Left lung (tissue), 4 donors: ENCODE measurements at regions not wholly inside any gene's neighbourhood (a gene's known extent, or its start where the extent isn't known, plus 50 kb on each side); places are given as distances from the start of the nearest gene placed in this dataset.

Source experiments
- ATAC-seq: fragments of 200-7000 bp; cut with Tn5 transposase; one replicate; pipeline ENCODE4 v1.9.1; 2020; ENCODE audit warnings: moderate library complexity
- DNase-seq, 4 donors: peaks; one replicate each; pipeline ENCODE4 v3.0.0-alpha.2; 2013 to 2020
- H3K27ac ChIP-seq, 2 donors: fragments of 200-600 bp; sonication (generic) in 1 of 2; one replicate each; pipeline versions ENCODE4 v1.5.0 to v1.8.0; 2020 to 2021
- H3K27me3 ChIP-seq, 2 donors: fragments of 200-600 bp; sonication (generic) in 1 of 2; one replicate each; pipeline versions ENCODE4 v1.5.0 to v1.8.0; 2020 to 2021
- H3K36me3 ChIP-seq, 2 donors: fragments of 200-600 bp; sonication (generic) in 1 of 2; one replicate each; pipeline versions ENCODE4 v1.5.0 to v1.8.0; 2020 to 2021
- H3K4me1 ChIP-seq, 2 donors: fragments of 200-600 bp; one replicate each; pipeline ENCODE4 v1.8.0; 2021
- H3K4me3 ChIP-seq, 2 donors: fragments of 200-600 bp; sonication (generic) in 1 of 2; one replicate each; pipeline versions ENCODE4 v1.5.0 to v1.8.0; 2020 to 2021; ENCODE audit warnings: mild to moderate bottlenecking in 1 of 2
- H3K9me3 ChIP-seq, 2 donors: fragments of 200-600 bp; sonication (generic) in 1 of 2; one replicate each; pipeline versions ENCODE4 v1.5.0 to v1.8.0; 2020 to 2021
- CTCF ChIP-seq, 2 donors: fragments of 200-600 bp; sonication (generic) in 1 of 2; IDR thresholded peaks; one replicate each; pipeline versions ENCODE4 v1.5.0 to v1.8.0; 2021; ENCODE audit warnings: antibody characterized with exemption in 2 of 2
- intact Hi-C, 2 donors: fragments of 100-400 bp; cut with DNase I; formaldehyde crosslinking; loops; one replicate each; pipeline versions ENCODE4 v1.11.2 to v1.14.2; 2022
- donor health status: DM: no; HTN: yes; CAD: no.
- donor health status: DM: no; HTN: no; CAD: no.

GRCh38 chr3:67204951-67205350, 206.8 kb downstream of the KBTBD8 start:
- no peaks in the 10 kb centered on the region for H3K27me3 ChIP-seq
- intact Hi-C loops = no loop called here
- ATAC-seq (no peak), DNase-seq (no peak)
- no peak for TF ChIP-seq CTCF (IDR thresholded peaks at IDR 0.05)
- H3K9me3 ChIP-seq = no peaks in the 10 kb centered on the region
- no peaks in the 10 kb centered on the region for H3K36me3 ChIP-seq
- H3K4me1 ChIP-seq = no peaks in the 10 kb centered on the region
- H3K27ac ChIP-seq = no peak overlapping the region
- no peak overlapping the region for H3K4me3 ChIP-seq

- Histone ChIP-seq H3K4me3 (no peak overlapping the region), H3K27ac (no peak overlapping the region), H3K27me3 (no peaks in the 10 kb centered on the region), H3K4me1 (no peaks in the 10 kb centered on the region), H3K9me3 (no peaks in the 10 kb centered on the region), H3K36me3 (no peaks in the 10 kb centered on the region)
- TF ChIP-seq CTCF (IDR thresholded peaks at IDR 0.05) = no peak
- intact Hi-C loops = no loop called here
- DNase-seq (no peak), ATAC-seq (no peak)
Observed at GRCh38 chr3:67215690-67216089, 217.6 kb downstream of the KBTBD8 start.

- ATAC-seq = no peak
- no peaks in the 10 kb centered on the region for H3K9me3 ChIP-seq
Observed at GRCh38 chr3:67227030-67227429, 228.9 kb downstream of the KBTBD8 start.

GRCh38 chr3:67228136-67228535, 230.0 kb downstream of the KBTBD8 start:
- no peak for TF ChIP-seq CTCF (IDR thresholded peaks at IDR 0.05)
- Histone ChIP-seq H3K4me1 (no peaks in the 10 kb centered on the region), H3K4me3 (no peak overlapping the region), H3K9me3 (no peaks in the 10 kb centered on the region), H3K27me3 (no peaks in the 10 kb centered on the region), H3K36me3 (no peaks in the 10 kb centered on the region), H3K27ac (no peak overlapping the region)
- DNase-seq (no peak), ATAC-seq (no peak)
- intact Hi-C loops = no loop called here

More at GRCh38 chr3:67227030-67227429, 228.9 kb downstream of the KBTBD8 start:
- H3K4me1 ChIP-seq = no peaks in the 10 kb centered on the region
- intact Hi-C loops = no loop called here
- no peak overlapping the region for H3K27ac ChIP-seq
- H3K27me3 ChIP-seq = no peaks in the 10 kb centered on the region
- TF ChIP-seq CTCF (IDR thresholded peaks at IDR 0.05) = no peak
- no peak overlapping the region for H3K4me3 ChIP-seq
- no peak for DNase-seq
- H3K36me3 ChIP-seq = no peaks in the 10 kb centered on the region

GRCh38 chr3:67232642-67233041, 234.5 kb downstream of the KBTBD8 start:
- no peak for TF ChIP-seq CTCF (IDR thresholded peaks at IDR 0.05)
- no peak overlapping the region for H3K27ac ChIP-seq
- DNase-seq (no peak), ATAC-seq (no peak)
- no peaks in the 10 kb centered on the region for H3K27me3 ChIP-seq
- H3K4me1 ChIP-seq = no peaks in the 10 kb centered on the region
- no peaks in the 10 kb centered on the region for H3K36me3 ChIP-seq
- intact Hi-C loops = no loop called here
- no peak overlapping the region for H3K4me3 ChIP-seq
- H3K9me3 ChIP-seq = no peaks in the 10 kb centered on the region
